Putamen (tissue), 1 donor: ENCODE measurements at regions not wholly inside any gene's neighbourhood (a gene's known extent, or its start where the extent isn't known, plus 50 kb on each side); places are given as distances from the start of the nearest gene placed in this dataset.
"Not testable (repeated sequence)": the region's sequence is repeated elsewhere in the genome, so short reads cannot be mapped to it uniquely, and the experiment has no call there.

ENCODE experiments used
- DNase-seq: peaks from one replicate; pipeline ENCODE4 v3.0.0-alpha.2; 2016; ENCODE audit warnings: low spot score

DNA sequence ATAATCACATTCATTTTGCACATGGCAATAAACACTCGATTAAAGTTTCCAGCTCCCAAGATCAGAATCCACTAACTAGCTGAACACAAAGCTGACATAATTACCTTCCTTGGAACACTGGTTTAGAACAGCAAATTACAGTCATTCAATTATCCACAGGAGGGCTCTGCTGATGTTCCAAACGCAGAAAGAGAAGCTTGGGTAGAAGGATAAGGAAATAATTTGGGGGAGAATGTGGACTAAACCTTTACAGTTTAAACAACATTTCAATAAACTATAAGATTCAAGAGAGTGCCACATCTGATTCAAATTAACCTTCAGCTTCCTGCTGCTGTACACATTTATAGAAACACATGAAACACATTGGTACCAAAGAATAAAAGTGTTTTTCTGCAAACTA, 67.8 kb upstream of the ARL4C start:
- no peak for DNase-seq

GRCh38 chr2:234559609-234560008, 62.7 kb upstream of the ARL4C start:
- no peak for DNase-seq

DNA sequence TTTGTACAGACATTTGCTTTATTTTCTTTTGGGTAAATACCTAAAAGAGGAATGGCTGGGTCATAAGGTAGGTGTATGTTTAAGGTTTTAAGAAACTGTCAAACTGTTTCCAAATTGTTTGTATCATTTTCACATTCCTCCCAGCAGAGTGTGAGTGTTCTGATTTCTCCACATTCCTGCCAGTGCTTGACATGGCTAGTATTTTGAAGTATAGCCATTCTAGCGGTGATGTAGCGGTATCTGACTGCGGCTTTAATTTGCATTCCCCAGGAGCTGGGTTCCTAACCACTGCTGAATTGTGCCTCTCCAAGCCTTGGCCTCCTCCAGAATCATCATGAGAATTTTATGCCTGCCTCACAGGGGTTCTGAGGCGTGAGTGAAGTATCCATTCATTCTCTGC, 61.8 kb upstream of the ARL4C start:
- no peak for DNase-seq

- no peak for DNase-seq
Measured at GRCh38 chr2:234556848-234557573, 60.1 kb upstream of the ARL4C start.

- no peak for DNase-seq
Measured at GRCh38 chr2:234555616-234556249, 58.9 kb upstream of the ARL4C start.

- no peak for DNase-seq
Measured at GRCh38 chr2:234555161-234555560, 58.3 kb upstream of the ARL4C start.

DNA sequence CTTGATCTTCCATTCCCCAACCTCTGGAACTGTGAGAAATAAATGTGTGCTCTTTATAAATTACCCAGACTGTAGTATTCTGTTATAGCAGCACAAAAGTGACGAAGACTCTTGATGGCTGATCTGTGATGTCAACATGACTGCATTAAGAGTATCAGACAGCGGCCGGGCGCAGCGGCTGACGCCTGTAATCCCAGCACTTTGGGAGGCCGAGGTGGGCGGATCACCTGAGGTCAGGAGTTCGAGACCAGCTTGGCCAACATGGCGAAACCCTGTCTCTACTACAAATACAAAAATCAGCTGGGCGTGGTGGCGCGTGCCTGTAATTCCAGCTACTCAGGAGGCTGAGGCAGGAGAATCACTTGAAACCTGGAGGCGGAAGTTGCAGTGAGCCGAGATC, 56.3 kb upstream of the ARL4C start:
- DNase-seq, result not testable (repeated sequence)

DNA sequence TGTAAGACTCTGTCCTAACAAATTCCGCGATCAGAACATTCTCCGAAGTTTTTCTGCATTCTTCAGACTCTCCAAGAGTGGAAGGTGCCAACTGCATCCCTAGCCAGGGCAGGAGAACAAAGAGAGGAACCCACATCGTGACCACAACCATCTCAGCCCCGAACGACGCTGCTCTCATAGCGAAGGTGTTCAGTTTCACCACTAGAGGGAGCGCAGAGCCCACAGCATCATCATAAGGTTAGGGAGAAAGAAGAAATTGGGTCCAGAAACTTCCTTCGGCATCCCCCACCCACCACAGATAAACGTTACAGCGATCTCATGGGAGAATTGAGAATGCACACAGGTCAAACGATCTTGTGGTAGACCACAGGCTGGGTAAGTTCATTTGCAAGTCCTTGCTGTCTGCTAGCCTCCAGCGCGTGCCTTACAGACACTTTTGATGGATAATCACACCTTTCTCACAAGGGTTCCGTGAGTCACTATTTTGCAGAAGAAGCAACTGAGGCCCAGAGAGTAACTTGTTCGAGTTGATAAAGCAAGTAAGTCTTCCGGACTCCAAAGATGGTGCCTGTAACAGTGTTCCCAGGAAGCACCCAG, 53.7 kb upstream of the ARL4C start:
- peak; percentile 47 for DNase-seq

DNA sequence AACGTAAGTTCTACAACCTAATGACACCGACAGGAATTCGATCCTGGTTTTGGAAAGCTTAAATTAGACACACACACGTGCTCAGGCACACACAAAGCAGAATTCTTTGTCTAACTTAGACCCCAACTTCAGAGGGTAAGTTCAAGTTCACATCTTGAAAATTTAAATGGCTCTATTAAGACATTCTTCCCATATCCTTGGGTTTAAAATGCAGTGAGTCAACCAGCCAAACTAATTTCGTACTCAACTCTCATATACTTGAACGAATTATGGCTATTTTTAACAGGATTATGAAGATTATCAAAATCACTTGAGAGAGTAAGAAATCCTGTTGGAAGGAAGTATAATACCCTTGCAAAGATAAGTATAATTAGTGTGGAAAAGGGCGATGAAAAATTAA, 53.2 kb upstream of the ARL4C start:
- no peak for DNase-seq

DNA sequence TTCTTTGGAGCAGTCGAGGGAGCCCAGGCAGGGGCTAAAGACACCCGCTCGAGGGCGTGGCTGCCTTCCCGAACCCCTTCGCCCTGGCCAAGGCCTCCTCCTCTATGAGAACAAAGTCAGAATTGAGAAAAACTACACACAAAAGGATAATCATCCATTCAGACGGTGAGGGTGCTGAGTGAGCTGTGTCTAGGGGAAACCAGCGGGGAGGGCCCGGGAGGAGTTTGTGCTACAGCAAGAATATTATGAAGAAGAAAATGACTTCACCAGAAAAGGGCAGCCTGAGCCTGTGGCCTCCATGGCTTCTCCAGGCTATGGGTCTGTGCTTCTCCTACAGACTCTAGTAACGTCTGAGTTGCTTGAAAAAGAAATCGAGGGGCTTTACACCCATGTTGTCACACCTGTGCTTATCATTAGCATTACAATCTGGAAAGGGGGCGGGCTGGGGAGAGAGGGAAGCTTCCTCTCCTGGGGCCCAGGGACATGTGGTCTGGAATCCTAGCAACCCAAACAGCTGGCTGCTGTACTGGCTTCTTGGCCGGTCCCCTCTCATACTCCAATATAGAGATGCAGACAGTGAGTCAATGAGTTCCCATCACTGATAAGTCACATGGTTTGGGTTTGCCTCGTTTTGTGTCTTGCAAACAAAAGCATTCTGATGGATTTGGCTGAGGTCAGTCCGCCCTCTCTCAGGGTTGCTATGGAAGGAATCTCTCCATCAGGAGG, 52.0 kb upstream of the ARL4C start:
- peak; percentile 32 for DNase-seq

DNA sequence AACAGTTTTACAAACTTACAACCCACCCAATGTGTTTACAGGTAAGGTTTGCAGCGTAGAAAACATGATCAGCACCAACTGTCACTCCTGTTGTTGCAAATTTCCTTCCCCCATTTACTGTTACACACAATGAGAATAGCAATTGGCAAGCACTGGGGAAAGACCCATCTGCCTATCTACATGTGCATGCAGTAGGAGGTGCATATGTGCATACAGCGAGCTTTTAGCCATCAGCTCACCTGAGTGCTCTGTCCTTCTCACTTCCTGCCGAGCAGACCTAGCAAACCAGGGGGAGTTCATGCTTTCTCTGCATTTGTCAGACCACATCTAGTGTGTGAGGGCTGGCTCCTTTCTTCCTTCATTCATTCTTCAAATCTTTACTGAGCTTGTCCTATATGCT, 49.9 kb upstream of the ARL4C start:
- DNase-seq, result no peak
